Parathyroid adenoma (tissue), 2 donors: ENCODE measurements at regions not wholly inside any gene's neighbourhood (a gene's known extent, or its start where the extent isn't known, plus 50 kb on each side); places are given as distances from the start of the nearest gene placed in this dataset.

Source experiments
- H2AFZ ChIP-seq: fragments of 300-600 bp; sonication (generic); one replicate; pipeline ENCODE4 v1.7.0; 2017; ENCODE audit warnings: antibody characterized with exemption, mild to moderate bottlenecking
- H3K27ac ChIP-seq: fragments of 300-600 bp; sonication (generic); one replicate; pipeline ENCODE4 v1.7.0; 2017
- H3K27me3 ChIP-seq: fragments of 300-600 bp; sonication (generic); one replicate; pipeline ENCODE4 v1.7.0; 2017; ENCODE audit warnings: low read length; ENCODE audit not compliant: control insufficient read depth, insufficient read depth
- H3K36me3 ChIP-seq: fragments of 300-600 bp; sonication (generic); one replicate; pipeline ENCODE4 v1.7.0; 2017; ENCODE audit warnings: low read length; ENCODE audit not compliant: control insufficient read depth, insufficient read depth
- H3K4me1 ChIP-seq: fragments of 300-600 bp; sonication (generic); one replicate; pipeline ENCODE4 v1.7.0; 2017; ENCODE audit warnings: control low read depth
- H3K4me2 ChIP-seq: fragments of 300-600 bp; sonication (generic); one replicate; pipeline ENCODE4 v1.7.0; 2017; ENCODE audit warnings: low read length
- H3K4me3 ChIP-seq: fragments of 300-600 bp; sonication (generic); one replicate; pipeline ENCODE4 v1.7.0; 2017; ENCODE audit warnings: low read depth, low read length
- H3K79me2 ChIP-seq: fragments of 300-600 bp; sonication (generic); one replicate; pipeline ENCODE4 v1.7.0; 2017; ENCODE audit warnings: control low read depth
- H3K9ac ChIP-seq: fragments of 300-600 bp; sonication (generic); one replicate; pipeline ENCODE4 v1.7.0; 2017; ENCODE audit warnings: mild to moderate bottlenecking
- H3K9me3 ChIP-seq: fragments of 300-600 bp; sonication (generic); one replicate; pipeline ENCODE4 v1.7.0; 2017; ENCODE audit warnings: low read length; ENCODE audit not compliant: control insufficient read depth
- TF ChIP-seq, protein P1 (sequence below): fragments of 300-600 bp; sonication (generic); IDR thresholded peaks from one replicate; pipeline ENCODE4 v1.7.0; 2017; ENCODE audit warnings: antibody characterized with exemption, mild to moderate bottlenecking
- donor health status: primary hyperparathyroidism.

GRCh38 chr20:7294816-7295360, 527.4 kb downstream of the BMP2 start:
- Histone ChIP-seq H3K79me2 (no peaks in the 10 kb centered on the region), H3K36me3 (no peaks in the 10 kb centered on the region), H3K9me3 (no peaks in the 10 kb centered on the region), H3K4me2 (no peak overlapping the region), H3K27me3 (no peaks in the 10 kb centered on the region), H3K9ac (no peak overlapping the region), H2AFZ (no peak overlapping the region), H3K4me1 (no peaks in the 10 kb centered on the region), H3K4me3 (no peak overlapping the region), H3K27ac (no peak overlapping the region)
- TF ChIP-seq, protein P1, sequence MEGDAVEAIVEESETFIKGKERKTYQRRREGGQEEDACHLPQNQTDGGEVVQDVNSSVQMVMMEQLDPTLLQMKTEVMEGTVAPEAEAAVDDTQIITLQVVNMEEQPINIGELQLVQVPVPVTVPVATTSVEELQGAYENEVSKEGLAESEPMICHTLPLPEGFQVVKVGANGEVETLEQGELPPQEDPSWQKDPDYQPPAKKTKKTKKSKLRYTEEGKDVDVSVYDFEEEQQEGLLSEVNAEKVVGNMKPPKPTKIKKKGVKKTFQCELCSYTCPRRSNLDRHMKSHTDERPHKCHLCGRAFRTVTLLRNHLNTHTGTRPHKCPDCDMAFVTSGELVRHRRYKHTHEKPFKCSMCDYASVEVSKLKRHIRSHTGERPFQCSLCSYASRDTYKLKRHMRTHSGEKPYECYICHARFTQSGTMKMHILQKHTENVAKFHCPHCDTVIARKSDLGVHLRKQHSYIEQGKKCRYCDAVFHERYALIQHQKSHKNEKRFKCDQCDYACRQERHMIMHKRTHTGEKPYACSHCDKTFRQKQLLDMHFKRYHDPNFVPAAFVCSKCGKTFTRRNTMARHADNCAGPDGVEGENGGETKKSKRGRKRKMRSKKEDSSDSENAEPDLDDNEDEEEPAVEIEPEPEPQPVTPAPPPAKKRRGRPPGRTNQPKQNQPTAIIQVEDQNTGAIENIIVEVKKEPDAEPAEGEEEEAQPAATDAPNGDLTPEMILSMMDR, result no peak

GRCh38 chr20:7301807-7302206, 534.3 kb downstream of the BMP2 start:
- no peak overlapping the region for H3K27ac ChIP-seq
- TF ChIP-seq, protein P1, result no peak
- H3K9ac ChIP-seq, result no peak overlapping the region
- no peaks in the 10 kb centered on the region for H3K4me1 ChIP-seq
- no peaks in the 10 kb centered on the region for H3K79me2 ChIP-seq
- H3K4me3 ChIP-seq, result no peak overlapping the region
- no peaks in the 10 kb centered on the region for H3K9me3 ChIP-seq
- H3K36me3 ChIP-seq, result no peaks in the 10 kb centered on the region
- no peak overlapping the region for H2AFZ ChIP-seq
- no peak overlapping the region for H3K4me2 ChIP-seq
- H3K27me3 ChIP-seq, result peaks cover 7% of the 10 kb centered on the region

GRCh38 chr20:7302250-7302649, 534.8 kb downstream of the BMP2 start:
- Histone ChIP-seq H3K36me3 (no peaks in the 10 kb centered on the region), H3K4me2 (no peak overlapping the region), H3K79me2 (no peaks in the 10 kb centered on the region), H3K9ac (no peak overlapping the region), H3K4me3 (no peak overlapping the region), H2AFZ (no peak overlapping the region), H3K9me3 (no peaks in the 10 kb centered on the region), H3K27ac (no peak overlapping the region), H3K4me1 (no peaks in the 10 kb centered on the region), H3K27me3 (peaks cover 7% of the 10 kb centered on the region)
- TF ChIP-seq, protein P1, result no peak

GRCh38 chr20:7305976-7306375, 538.5 kb downstream of the BMP2 start:
- no peaks in the 10 kb centered on the region for H3K4me1 ChIP-seq
- TF ChIP-seq, protein P1, result no peak
- H3K79me2 ChIP-seq, result no peaks in the 10 kb centered on the region
- H3K4me2 ChIP-seq, result no peak overlapping the region
- no peak overlapping the region for H2AFZ ChIP-seq
- H3K9ac ChIP-seq, result no peak overlapping the region
- peaks cover 7% of the 10 kb centered on the region for H3K27me3 ChIP-seq
- no peaks in the 10 kb centered on the region for H3K36me3 ChIP-seq
- H3K9me3 ChIP-seq, result no peaks in the 10 kb centered on the region
- no peak overlapping the region for H3K4me3 ChIP-seq
- no peak overlapping the region for H3K27ac ChIP-seq

DNA sequence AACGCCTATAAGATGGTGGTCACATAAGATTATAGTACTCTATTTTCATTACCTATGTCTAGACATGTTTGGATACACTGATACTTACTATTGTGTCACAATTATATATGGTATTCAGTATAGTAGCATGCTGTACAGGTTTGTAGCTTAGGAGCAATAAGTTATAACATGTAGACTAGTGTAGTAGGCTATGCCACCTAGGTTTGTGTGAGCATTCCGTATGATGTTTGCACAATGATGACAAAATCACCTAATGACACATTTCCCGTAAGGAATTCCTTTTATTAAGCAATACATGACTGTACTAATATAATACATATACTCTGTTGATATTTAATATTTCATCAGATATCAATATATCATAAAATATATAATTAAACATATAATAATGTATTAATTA, 540.7 kb downstream of the BMP2 start:
- H3K4me1 ChIP-seq, result no peaks in the 10 kb centered on the region
- H3K27me3 ChIP-seq, result peaks cover 7% of the 10 kb centered on the region
- no peak overlapping the region for H3K9ac ChIP-seq
- no peak overlapping the region for H2AFZ ChIP-seq
- no peaks in the 10 kb centered on the region for H3K79me2 ChIP-seq
- H3K9me3 ChIP-seq, result no peaks in the 10 kb centered on the region
- H3K27ac ChIP-seq, result no peak overlapping the region
- H3K4me2 ChIP-seq, result no peak overlapping the region
- TF ChIP-seq, protein P1, result no peak
- no peak overlapping the region for H3K4me3 ChIP-seq
- H3K36me3 ChIP-seq, result no peaks in the 10 kb centered on the region
